Lung microvascular endothelial cell (primary cell): ENCODE measurements at regions not wholly inside any gene's neighbourhood (a gene's known extent, or its start where the extent isn't known, plus 50 kb on each side); places are given as distances from the start of the nearest gene placed in this dataset.
A peak's percentile ranks its signal among the peaks of the same experiment; 100 is the strongest.
"Not testable (repeated sequence)": the region's sequence is repeated elsewhere in the genome, so short reads cannot be mapped to it uniquely, and the experiment has no call there.

Experiments used
- DNase-seq, 2 donors: peaks; one replicate each; pipeline versions ENCODE4 v3.0.0 to v3.0.0-alpha.2; 2010; ENCODE audit warnings: low read depth in 2 of 2

DNA sequence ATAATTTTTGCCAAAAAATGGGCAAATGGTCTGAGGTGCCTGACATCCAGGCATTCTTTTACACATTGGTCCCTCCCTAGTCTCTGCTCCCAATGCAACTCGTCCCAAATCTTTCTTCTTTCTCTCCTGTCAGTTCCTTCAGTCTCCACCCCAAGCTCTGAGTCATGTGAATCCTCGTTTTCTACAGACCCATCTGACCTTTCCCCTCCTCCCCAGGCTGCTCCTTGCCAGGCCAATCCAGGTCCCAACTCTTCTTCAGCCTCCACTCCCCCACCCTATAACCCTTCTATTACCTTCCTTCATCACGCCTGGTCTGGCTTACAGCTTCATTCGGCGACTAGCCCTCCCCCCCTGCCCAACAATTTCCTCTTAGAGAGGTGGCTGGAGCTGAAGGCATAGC is 55.3 kb downstream of the BBS10 start:
- DNase-seq = not testable (repeated sequence)

DNA sequence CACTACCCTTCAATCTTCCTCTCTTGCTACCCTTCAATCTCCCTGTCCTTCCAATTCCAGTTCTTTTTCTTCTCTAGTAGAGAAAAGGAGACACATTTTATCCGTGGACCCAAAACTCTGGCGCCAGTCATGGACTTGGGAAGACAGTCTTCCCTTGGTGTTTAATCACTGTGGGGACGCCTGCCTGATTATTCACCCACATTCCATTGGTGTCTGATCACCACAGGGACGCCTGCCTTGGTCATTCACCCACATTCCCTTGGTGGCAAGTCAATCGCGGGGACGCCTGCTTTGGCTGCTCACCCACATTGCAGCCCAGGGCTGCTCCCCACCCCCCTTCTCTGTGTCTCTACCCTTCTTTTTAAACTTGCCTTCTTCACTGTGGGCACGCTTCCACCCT is 55.9 kb downstream of the BBS10 start:
- DNase-seq = not testable (repeated sequence)

DNA sequence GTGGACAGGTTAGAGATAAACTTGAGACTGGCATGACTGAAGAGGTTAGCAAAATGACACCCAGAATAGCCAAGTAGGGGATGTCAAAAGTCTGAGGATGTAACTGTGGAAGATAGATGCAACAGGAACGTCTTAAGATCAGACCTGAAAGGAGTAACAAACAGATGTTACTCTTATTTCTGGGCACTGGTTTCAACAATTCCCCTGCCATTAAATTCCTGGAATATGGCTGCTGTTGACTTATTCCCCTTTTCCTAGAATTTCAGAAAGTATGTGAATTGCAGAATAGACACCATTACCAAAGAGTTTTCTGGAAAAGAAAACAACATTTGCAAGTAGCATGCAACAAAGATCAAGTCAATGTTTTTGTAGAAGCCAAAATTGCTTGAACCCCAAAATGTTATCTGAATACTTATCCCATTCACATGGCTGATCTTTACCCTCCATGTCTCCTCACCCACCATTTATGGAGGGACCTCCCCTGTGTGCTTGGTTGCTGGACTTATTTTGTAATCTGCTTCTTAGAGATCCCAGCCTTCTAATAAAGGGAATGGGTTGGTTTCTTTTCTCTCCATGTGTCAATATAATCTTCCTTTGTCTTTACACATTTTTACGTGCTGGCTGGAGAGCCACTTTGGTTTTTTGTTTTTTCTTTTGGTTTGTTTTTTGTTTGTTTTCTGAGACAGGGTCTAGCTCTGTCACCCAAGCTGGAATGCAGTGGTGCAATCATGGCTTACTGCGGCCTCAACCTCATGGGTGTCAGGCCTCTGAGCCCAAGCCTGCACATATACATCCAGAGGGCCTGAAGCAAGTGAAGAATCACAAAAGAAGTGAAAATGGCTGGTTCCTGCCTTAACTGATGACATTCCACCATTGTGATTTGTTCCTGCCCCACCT is 57.0 kb downstream of the BBS10 start:
- DNase-seq = no peak

DNA sequence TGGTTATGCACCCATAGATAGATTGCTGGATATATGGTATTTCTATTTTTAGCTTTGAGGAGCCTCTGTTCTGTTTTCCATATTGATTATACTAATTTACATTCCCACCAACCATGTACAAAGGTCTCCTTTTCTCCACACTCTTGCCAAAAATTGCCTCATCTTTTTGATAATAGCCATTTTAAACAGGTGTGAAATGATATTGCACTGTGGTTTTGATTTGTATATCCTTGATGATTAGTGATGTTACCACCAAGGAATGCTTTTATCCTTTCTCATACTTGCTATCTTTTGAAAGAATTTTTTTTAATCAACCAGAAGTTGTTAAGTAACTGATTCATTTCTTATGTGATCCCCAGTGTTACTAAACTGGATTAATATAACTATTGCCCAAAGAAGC is 60.0 kb downstream of the BBS10 start:
- DNase-seq = no peak

DNA sequence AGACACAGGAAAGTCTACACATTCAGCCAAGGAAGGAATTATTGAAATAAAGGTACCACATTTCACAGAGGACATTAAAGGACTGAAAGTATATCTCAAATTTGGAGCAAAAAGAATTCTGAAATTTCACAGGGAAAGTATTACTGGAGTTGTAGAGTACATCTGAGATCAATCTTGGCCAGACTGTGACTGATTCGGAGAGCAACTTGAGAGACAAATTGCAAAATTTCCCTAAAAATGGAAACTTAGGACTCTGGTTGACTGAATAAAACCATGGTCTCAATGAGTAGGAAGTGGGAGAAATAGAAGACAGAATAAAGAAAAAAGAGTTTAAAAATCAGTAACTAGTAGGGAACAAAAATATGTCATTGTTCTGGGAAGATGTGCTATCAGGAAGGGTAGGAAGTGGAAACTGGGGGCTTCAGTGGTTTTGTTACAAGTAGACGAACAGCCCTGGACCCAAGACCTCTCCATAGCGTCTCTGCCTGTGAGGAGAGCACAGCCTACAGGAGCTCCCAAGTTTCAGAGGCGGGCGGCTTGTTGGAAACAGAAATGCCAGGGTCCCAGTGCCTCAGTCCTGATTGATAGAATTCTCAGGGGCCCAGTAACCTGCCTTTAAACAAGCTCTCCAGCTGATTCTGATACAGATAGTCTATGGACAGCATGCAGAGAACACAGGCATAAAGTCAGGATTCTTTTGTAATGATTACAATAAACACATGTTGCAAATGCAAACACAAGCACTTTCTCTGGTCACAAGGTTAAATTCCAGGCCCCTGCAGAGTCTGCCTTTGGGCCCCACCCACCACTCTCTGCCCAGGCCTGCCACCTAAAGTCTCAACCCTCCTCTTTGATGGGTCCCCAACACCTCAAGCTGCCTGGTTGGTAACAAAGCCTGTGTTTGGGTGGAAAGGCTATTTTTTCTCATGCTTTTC is 63.1 kb downstream of the BBS10 start:
- DNase-seq = no peak

DNA sequence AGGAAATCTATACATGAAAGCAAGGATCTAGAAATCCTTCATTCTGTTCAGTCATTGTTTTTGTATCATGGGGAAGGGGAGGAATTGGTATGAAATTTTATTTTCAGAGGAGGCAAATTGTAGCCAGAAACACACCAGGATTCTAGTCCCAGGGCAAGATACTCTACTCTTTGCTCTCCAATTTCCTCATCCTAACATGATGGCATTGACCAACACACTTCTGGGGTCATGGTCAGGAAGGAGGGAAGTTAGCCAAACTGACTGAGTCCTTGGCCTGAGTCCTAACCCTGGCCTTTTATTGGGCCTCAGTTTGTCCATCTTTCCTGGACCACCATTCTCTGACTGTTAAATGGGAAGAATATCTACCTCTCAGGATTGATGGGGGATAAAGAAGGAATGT is 65.5 kb downstream of the BBS10 start:
- no peak for DNase-seq

DNA sequence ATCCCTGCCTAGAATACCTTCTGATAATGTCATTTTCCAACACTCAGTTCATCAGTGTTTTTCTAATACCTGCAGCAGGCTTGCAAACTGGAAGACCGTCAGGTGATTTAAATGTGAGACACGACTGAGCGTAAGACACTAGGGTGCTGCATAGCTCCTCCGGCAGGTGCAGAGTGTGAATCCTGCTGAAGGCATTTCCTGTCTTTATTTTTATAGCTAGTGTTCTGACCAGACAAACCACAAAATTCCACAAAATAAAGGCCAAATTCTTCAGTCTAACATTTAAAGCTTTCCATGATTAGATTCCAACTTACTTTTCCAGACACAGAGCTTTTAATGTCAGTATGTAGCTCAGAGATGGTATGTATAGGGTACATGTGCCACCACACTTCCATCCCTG is 70.7 kb downstream of the BBS10 start:
- peak in 1 of 2 donors; percentile 84 for DNase-seq

DNA sequence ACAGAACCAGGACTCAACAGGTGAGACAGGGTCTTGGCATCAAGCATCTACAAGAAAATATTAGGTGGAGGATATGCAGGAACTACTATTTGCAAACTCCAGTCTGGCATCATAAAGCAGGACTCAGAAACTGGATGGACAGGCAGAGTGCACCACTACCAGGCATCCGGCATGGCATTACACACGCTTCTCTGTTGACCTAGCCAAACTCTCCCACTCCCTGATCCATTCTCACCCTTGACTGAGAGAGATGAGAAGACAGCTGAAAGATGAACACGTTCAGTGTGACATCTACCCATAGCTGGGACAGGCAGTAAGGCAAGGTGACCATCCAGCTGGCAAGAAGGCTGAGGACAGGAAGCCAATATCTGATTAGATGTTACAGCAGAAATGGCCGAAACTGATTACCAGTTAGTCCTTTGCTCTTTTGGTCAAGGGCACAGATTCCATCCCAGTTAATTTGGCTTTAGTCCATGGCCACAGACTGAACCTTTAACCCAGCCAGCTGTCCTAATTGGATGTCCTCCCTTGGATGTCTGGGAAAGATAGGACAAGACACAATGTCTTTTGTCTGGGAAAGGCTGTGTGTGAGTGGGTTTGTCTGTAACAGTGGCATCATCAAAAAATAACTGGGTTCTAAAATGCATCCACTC is 71.6 kb downstream of the BBS10 start:
- peak in 1 of 2 donors; percentile 48 for DNase-seq

DNA sequence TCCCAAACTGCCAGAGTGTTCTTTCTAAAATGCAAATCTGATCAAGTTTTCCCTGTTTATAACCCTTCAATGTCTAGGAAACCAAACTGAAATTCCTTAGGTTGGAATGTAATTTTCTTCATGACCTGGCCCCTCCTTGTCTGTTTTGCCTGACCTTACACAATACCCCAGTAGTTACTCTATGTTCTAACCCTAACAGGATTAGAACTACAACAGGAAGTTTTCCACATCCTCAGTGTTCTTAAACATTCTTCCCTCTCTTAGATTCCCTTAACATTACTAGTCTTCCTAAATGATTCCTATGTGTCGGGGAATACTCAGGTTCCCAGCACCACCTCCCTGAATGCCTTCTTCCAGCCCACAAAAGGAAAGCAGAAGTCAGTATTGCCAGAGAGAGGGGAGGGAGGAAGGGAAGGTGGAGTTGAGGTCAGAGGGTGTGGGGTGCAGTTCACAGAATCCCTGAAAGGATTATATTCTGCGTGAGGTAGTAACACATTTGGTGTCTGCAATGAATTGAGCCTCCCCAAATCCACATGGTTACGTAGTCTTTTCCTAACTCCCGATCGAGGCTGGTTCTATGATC is 72.6 kb downstream of the BBS10 start:
- peak in 1 of 2 donors; percentile 39 for DNase-seq

DNA sequence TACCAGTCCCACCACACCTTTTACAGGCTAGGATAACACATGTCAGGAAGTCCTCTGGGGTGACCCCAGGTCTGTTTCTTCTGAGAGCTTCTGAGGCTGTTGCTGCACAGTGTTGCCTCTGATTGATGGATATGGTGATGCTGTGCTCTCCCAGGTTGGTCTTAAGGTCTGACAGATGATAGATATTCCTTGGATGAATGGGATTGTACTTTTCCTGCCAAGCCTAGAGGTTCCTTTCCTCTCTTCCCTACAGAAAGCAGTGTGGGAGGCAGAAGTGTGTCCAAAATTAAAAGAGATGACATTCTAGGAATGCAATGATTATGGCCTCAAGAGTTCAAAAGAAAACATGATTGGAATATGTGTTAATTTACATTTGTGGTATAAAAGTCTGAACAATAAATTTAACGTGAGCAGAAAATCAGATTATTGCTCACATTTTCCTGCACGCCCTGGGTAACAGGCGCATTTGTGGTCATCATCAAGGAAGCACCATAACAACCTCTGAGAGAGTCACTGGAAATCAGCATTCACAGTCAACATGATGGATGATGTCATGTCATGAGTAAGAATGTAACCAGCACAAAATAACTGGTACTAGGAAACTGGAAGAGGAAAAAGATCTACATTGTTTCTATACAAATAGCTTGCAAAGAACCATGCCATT is 73.7 kb downstream of the BBS10 start:
- DNase-seq = peak in 1 of 2 donors; percentile 98

DNA sequence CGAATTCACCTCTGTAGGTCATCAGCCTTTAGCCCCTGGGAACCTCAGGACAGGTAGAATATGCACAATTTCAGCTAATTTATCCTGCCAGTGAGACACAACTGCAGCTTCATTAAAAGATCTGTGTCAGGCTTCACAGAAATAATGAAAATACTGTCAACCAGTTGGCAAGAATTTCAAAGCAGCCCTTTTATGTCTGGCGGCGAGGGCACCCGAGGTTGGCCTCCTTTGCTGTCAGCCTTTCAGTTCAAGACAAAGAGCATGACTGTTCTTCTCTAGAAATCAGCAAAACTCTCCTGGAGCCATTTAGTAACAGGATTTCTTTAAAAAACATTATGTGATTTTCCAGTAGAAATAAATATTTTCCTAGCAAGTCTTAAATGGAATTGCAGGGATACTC is 75.9 kb downstream of the BBS10 start:
- no peak for DNase-seq

DNA sequence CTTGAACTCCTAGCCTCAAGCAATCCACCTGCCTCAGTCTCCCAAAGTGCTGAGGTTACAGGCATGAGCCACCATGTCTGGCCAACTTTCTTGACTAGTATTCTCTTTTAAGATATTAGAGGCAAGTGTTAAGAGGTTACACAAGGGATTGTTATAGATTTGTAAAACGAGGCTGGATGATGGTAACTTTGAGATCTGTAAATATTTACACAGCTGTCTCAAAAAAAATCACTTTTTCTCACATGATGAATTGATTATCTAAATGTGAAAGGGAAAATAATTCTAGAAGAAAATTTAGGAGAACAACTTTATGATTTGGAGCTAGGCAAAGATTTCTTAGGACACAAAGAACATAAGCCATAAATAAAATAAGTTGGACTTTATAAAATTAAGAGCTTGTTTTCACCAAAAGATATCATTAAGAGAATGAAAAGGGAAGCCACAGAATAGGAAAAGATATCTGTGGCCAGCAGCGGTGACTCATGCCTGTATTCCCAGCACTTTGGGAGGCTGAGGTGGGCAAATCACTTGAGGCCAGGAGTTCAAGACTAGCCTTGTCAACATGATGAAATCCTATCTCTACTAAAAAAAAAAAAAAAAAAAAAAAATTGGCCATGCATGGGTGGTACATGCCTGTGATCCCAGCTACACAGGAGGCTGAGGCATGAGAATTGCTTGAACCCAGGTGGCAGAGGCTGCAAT is 77.4 kb downstream of the BBS10 start:
- DNase-seq = peak in 1 of 2 donors; percentile 21

DNA sequence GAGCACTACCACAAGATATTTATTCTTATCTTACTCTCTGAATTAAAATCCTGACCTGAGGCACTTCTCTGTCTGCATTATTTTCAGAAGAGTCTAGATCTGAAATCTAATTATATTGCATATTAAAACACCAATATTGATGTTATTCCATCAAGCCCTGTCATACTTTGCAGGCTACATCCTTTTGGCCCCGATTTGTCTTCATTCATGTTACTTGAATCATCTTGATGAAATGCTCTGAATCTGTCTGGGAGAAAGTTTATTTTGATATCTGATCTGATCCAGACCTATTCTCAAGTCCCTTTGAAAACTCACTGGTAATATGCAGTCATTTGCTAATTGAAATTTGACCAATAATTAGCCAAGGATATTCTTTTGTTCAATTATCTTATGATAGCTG is 79.9 kb downstream of the BBS10 start:
- peak in 1 of 2 donors; percentile 22 for DNase-seq

DNA sequence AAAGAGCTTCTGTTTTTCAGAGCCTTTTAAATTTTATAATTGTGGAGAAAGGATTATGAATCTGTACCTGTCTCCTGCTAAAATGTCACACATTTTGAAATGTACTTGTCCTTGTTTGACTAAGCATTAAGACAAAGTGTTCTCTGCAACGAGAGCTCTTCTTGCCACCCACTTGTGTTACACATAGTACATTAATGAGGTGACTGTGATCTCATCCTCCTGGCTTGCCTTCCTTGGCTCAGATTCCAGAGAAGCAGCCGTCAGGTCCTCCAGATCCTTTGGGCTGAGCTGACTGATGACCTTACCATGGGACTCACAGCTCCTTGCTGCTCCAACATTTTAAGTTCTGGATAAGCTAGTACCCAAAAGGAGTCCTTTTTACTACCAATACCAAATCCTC is 81.4 kb downstream of the BBS10 start:
- DNase-seq = peak in 1 of 2 donors; percentile 89

DNA sequence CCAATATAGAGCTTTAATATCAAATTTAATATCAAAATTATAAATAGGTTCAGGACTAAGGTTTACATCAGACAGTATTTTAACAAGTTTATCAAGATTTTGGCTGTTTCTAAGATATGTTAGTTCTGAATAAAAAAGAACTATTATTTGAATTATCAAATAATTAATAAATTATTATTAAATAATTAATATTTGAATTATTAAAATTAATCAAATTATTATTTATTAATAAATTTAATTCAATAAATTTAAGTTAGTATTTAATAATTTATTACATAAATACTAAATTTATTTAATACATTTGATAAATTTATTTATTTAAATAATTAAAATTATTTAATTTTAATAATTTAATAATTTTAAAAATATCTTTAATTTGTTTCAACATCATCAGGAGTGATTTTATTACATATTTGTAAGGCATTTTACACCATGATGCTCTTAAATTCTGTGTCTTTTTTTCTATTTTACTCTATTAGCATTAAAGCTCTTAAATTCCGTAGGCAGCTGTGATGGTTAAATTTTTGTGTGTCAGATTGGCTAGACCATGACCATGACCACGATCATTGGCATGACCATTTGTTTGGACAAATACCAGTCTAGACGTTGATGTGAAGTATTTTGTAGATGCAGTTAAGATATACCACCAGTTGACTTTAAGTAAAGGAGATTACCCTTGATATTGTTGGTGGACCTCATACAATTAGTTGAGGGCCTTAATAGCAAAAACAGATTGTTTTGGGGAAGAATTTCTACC is 82.6 kb downstream of the BBS10 start:
- peak in 1 of 2 donors; percentile 12 for DNase-seq

DNA sequence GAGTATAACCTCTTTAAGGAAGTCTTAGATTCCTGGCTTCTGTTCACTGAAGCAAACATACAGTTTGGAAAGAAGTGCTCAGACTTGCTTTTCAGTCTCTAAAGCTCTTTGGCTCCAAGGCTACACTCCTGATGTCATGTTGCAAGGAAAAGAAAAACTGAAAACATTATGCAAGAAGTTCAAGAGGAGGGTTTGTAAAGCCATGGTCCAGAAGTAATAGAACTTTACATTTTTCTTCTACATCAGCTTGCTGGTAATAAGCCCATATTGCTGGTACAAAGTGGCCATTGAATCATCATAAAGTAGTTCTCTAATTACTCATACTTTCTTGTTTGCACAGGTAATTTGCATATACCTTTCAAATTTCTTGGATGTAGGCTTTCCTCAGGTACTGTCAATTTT is 83.6 kb downstream of the BBS10 start:
- DNase-seq = no peak

DNA sequence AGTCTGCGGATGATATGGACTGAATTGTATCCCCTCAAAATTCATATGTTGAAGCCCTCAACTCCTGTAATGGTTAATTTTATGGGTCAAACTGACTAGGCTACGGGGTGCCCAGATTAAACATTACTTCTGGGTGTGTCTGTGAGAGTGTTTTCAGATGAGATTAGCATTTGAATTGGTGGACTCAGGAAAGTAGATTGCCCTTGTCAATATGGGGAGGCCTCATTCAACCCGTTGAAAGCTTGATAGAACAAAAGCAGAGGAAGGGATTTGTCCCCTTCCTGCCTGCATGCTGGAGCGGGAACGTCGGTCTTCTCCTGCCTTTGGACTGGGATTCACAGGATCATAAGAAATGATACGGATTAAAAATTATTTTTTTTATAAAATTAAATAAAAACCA is 84.5 kb downstream of the BBS10 start:
- DNase-seq = no peak

DNA sequence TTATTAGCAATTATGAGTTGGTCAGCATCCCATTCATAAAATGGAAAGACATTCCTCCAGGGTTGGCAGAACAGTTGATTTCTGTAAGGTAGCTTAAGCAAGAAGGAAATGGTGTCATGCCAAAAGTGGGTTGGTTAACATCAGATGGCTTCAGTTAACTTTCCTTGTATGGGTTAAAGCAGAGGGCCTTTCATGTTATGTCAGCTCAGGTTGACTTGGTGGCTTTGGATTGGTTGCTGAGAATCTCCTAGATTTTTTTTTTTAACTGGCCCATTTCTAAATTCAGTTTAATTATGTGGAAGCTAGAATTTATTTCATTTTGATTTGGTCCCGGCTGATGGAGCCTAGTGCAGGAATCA is 87.8 kb downstream of the BBS10 start:
- peak in 1 of 2 donors; percentile 67 for DNase-seq

DNA sequence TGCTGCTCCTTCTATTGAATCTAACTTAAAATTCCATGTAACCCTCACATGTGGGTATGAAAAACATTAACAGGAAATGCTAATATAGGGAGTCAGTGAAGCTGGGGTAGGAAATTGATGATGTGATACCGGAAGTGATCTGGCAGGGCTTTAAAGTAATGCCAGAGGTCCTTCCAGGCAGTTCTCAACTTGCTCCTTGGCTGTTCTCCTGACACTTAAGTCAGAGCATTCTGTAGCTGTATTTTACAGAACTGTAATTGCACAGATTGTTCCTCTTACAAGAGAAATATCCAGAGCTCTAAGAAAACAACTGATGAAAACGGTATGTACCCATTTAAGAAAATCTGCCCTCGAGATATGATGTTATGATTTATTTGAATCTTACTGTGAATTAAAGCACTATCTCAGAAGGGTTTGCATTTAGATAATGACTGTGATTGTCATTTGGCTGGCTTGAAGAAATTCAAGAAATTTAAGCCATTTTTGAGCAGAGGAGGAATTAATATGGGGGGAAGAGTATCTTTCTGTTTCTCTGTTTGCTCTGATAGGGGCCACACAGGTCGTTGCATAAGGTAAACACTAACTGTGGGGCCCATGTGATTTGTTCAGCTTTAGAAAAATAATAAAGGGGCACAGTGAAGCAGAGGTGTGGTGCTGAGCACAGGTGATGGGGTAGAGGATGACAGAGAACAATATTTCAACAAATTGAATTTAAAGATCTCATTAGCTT is 88.4 kb downstream of the BBS10 start:
- DNase-seq = peak; percentile 72 to 97
